Endothelial cell of umbilical vein (primary cell): ENCODE measurements at regions not wholly inside any gene's neighbourhood (a gene's known extent, or its start where the extent isn't known, plus 50 kb on each side); places are given as distances from the start of the nearest gene placed in this dataset.
A peak's percentile ranks its signal among the peaks of the same experiment; 100 is the strongest.

ENCODE experiments used
- BruUV-seq: library from RNA; stranded (reverse); fragments of 400-500 nt; replicated peaks from 2 replicates; lab custom pipeline; 2021; lab: Mats Ljungman, UMichigan
- CTCF ChIA-PET: fragments of 300-600, 350-600 bp; sonication (Branson Sonifier 250); formaldehyde crosslinking; loops from one replicate; lab custom pipeline; 2021; ENCODE audit warnings: antibody characterized with exemption, inconsistent platforms; lab: Charles Lee
- POLR2A ChIA-PET: fragments of 300-600, 350-600 bp; sonication (Branson Sonifier 250); formaldehyde crosslinking; loops from one replicate; lab custom pipeline; 2021; ENCODE audit warnings: antibody characterized with exemption, inconsistent platforms; lab: Charles Lee
- DNase-seq: peaks from one replicate; pipeline ENCODE4 v3.0.0-alpha.2; 2011; ENCODE audit warnings: low read depth, low spot score
- FAIRE-seq: peaks from 2 replicates; lab custom pipeline; 2011; peaks lifted over from hg19 to GRCh38; lab: Jason Lieb, UNC
- H2AFZ ChIP-seq: 2 replicates; pipeline ENCODE4 v1.6.0; 2012; ENCODE audit warnings: low read depth, low read length, control low read depth, inconsistent platforms
- H3K27ac ChIP-seq: 2 replicates; pipeline ENCODE4 v1.5.1; 2011; ENCODE audit warnings: low read depth, mild to moderate bottlenecking, control low read depth, low read length, moderate library complexity; ENCODE audit not compliant: insufficient read depth
- H3K27me3 ChIP-seq, 2 experiments: 2 replicates each; pipeline versions ENCODE4 v1.6.0 to v1.6.1; 2011; ENCODE audit warnings: low read length in 2 of 2, mixed read lengths in 1 of 2; ENCODE audit not compliant: control insufficient read depth in 2 of 2, insufficient read depth in 2 of 2
- H3K36me3 ChIP-seq, 2 experiments: 2 replicates in 1 of 2; 3 replicates in 1 of 2; pipeline ENCODE4 v1.5.1; 2011; ENCODE audit warnings: low read length in 2 of 2, mild to moderate bottlenecking in 1 of 2, moderate library complexity in 1 of 2; ENCODE audit not compliant: control insufficient read depth in 2 of 2, insufficient read depth in 2 of 2; ENCODE audit errors: extremely low read depth in 1 of 2
- H3K4me1 ChIP-seq: 3 replicates; pipeline ENCODE4 v1.5.1; 2011; ENCODE audit warnings: mild to moderate bottlenecking, low read length; ENCODE audit not compliant: control insufficient read depth, insufficient read depth; ENCODE audit errors: extremely low read depth
- H3K4me2 ChIP-seq: 2 replicates; pipeline ENCODE4 v1.6.1; 2011; ENCODE audit warnings: low read length, control low read depth, mixed read lengths; ENCODE audit not compliant: insufficient read depth
- H3K4me3 ChIP-seq, 3 experiments: fragments of 200-600 bp in 1 of 3; sonication (generic), shearing (Covaris generic) in 1 of 3; replicated peaks in 1 of 3; 2 replicates each; pipeline ENCODE4 v1.5.1; 2011 to 2016; ENCODE audit warnings: control low read depth in 3 of 3, low read length in 3 of 3, mild to moderate bottlenecking in 2 of 3, inconsistent platforms in 1 of 3, low read depth in 1 of 3, moderate library complexity in 1 of 3; ENCODE audit not compliant: insufficient read depth in 1 of 3
- H3K79me2 ChIP-seq: 2 replicates; pipeline ENCODE4 v1.6.0; 2012; ENCODE audit warnings: low read length, inconsistent platforms; ENCODE audit not compliant: control insufficient read depth, insufficient read depth
- H3K9ac ChIP-seq: replicated peaks from 2 replicates; pipeline ENCODE3; 2011; ENCODE audit warnings: low read length, control low read depth; ENCODE audit not compliant: insufficient read depth; ENCODE audit errors: extremely low read depth
- H3K9me1 ChIP-seq: replicated peaks from 3 replicates; pipeline ENCODE4 v1.6.0; 2011; ENCODE audit warnings: mild to moderate bottlenecking, low read length; ENCODE audit not compliant: control insufficient read depth, insufficient read depth; ENCODE audit errors: extremely low read depth
- H3K9me3 ChIP-seq: replicated peaks from 2 replicates; pipeline ENCODE4 v1.5.1; 2012; ENCODE audit warnings: low read length, inconsistent platforms; ENCODE audit not compliant: control insufficient read depth, insufficient read depth
- H4K20me1 ChIP-seq: replicated peaks from 2 replicates; pipeline ENCODE3; 2011; ENCODE audit warnings: mild to moderate bottlenecking, low read length; ENCODE audit not compliant: control insufficient read depth, insufficient read depth; ENCODE audit errors: extremely low read depth
- EZH2 ChIP-seq: IDR thresholded peaks from 2 replicates; pipeline ENCODE4 v1.6.1; 2012; ENCODE audit warnings: borderline replicate concordance, low read depth, mild to moderate bottlenecking, moderate library complexity, low read length, inconsistent platforms; ENCODE audit not compliant: severe bottlenecking
- GATA2 ChIP-seq: IDR thresholded peaks from 2 replicates; pipeline ENCODE4 v1.7.0; 2011; ENCODE audit warnings: low read depth, mild to moderate bottlenecking, moderate library complexity, mixed read lengths, low read length; ENCODE audit not compliant: insufficient read length, insufficient read depth
- JUN ChIP-seq: IDR thresholded peaks from 2 replicates; pipeline ENCODE4 v1.6.1; 2011; ENCODE audit warnings: borderline replicate concordance, low read depth; ENCODE audit not compliant: insufficient read length, insufficient read depth
- MYC ChIP-seq: IDR thresholded peaks from one replicate; pipeline ENCODE4 v1.6.1; 2011; ENCODE audit warnings: mild to moderate bottlenecking, low read depth, low read length
- POLR2A ChIP-seq: IDR thresholded peaks from 2 replicates; pipeline ENCODE4 v1.6.1; 2012; ENCODE audit warnings: low read depth, mild to moderate bottlenecking, control low read depth, low read length
- POLR2AphosphoS5 ChIP-seq: IDR thresholded peaks from 2 replicates; pipeline ENCODE4 v1.6.1; 2012; ENCODE audit warnings: low read depth, mild to moderate bottlenecking, control low read depth, low read length, moderate library complexity; ENCODE audit not compliant: insufficient read depth
- dilution Hi-C: fragments of 300-500 bp; cut with MboI; formaldehyde crosslinking; loops from one replicate; pipeline ENCODE4 v1.15.0; 2019; ENCODE audit warnings: low sequenced_read_pairs; ENCODE audit not compliant: extremely low pct_ligation_motif_present
- intact Hi-C: fragments of 100-400 bp; cut with micrococcal nuclease; formaldehyde crosslinking; loops from one replicate; pipeline ENCODE4 v1.10.0; 2022
- TF ChIP-seq, protein P1 (sequence below), 2 donors: IDR thresholded peaks; 1 replicate in 1 of 2; 2 replicates in 1 of 2; pipeline ENCODE4 v1.5.1; 2011; ENCODE audit warnings: low read length in 2 of 2, mild to moderate bottlenecking in 2 of 2, moderate library complexity in 2 of 2, control low read depth in 1 of 2, inconsistent platforms in 1 of 2, low read depth in 1 of 2; ENCODE audit not compliant: insufficient read depth in 1 of 2; ENCODE audit errors: extremely low read depth in 1 of 2
- TF ChIP-seq, protein P2 (sequence below): IDR thresholded peaks from 2 replicates; pipeline ENCODE4 v1.6.1; 2011; ENCODE audit not compliant: insufficient read depth, insufficient read length

DNA sequence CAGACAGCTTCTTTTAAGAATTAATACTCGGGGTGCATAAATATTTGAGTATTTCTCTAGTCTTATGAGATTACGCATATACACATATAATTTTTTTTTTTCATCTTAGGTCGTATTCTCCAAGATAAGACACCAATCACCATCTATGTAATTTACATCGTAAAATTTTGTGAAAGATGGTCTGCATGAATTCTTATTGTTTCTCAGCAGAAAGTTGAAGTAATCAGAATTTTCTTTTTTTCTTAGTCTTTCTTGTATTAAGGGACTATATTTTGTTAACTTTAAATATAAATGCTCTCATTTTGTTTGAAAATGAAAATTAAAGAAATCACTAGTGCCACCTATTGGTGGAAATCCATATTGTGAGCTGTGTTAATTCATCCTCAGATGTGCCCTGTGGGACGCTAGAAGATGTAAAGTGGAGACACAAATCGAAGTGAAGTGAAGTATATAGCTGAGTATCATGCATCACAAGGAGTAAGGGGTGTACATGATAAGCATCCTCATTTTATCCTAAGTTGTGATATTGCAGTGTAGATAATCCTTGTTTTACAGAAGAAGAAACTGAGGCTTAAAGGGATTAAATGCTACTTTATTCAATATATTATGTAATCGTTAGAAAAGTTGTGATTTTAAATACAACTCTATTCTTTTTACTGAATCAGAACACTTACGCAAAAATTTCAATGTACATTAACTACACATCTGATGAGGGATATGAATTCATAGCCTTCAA lies 2084.3 kb downstream of the LRRC4C start:
- Histone ChIP-seq H3K36me3 (no peaks in the 10 kb centered on the region), H3K4me1 (no peaks in the 10 kb centered on the region), H3K79me2 (no peaks in the 10 kb centered on the region), H3K27me3 (no peaks in the 10 kb centered on the region), H3K9ac (no peak overlapping the region), H3K4me3 (no peak overlapping the region), H3K9me1 (no peaks in the 10 kb centered on the region), H3K27ac (no peak overlapping the region), H3K9me3 (no peaks in the 10 kb centered on the region), H4K20me1 (no peaks in the 10 kb centered on the region), H3K4me2 (no peak overlapping the region), H2AFZ (no peak overlapping the region)
- DNase-seq (peak; percentile 2), FAIRE-seq (no peak)
- intact Hi-C loops (no loop called here), dilution Hi-C loops (no loop called here)
- POLR2A ChIA-PET = no interaction called here
- TF ChIP-seq JUN (no peak), EZH2 (no peak)
- TF ChIP-seq, protein P1, sequence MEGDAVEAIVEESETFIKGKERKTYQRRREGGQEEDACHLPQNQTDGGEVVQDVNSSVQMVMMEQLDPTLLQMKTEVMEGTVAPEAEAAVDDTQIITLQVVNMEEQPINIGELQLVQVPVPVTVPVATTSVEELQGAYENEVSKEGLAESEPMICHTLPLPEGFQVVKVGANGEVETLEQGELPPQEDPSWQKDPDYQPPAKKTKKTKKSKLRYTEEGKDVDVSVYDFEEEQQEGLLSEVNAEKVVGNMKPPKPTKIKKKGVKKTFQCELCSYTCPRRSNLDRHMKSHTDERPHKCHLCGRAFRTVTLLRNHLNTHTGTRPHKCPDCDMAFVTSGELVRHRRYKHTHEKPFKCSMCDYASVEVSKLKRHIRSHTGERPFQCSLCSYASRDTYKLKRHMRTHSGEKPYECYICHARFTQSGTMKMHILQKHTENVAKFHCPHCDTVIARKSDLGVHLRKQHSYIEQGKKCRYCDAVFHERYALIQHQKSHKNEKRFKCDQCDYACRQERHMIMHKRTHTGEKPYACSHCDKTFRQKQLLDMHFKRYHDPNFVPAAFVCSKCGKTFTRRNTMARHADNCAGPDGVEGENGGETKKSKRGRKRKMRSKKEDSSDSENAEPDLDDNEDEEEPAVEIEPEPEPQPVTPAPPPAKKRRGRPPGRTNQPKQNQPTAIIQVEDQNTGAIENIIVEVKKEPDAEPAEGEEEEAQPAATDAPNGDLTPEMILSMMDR (IDR thresholded peaks at IDR 0.05; ENCODE audit: extremely low read depth in 1 of 2, insufficient read depth in 1 of 2, low read depth in 1 of 2, low read length in 2 of 2) = peak; percentile 14 to 20
- CTCF ChIA-PET = interaction anchor here (0.7 to 2.0 kb wide), 2 partner anchors 10 kb away, joined by 5 read pairs; no protein-coding TSS in a partner anchor
- no TSS peak for BruUV-seq

DNA sequence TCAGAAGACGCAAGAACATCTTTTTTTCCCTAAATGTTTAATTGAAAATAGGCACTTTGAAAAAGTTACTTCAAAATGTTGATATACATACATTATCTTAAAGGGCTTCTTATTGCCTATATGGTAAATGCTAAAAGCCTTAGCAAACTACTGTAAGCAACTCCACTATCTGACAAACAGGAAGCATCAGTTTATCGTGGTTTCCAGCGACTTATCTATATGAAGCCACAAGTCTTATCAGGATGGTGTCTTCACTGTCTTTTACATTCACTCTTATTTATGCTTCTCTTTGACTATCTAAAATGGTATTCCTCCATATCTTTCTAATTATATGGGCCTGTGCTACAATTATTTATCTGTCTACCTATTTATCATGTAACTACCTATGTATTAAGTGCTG lies 2091.9 kb downstream of the LRRC4C start:
- CTCF ChIA-PET = no interaction called here
- Histone ChIP-seq H3K36me3 (no peaks in the 10 kb centered on the region), H3K4me3 (no peak overlapping the region), H3K9me1 (no peaks in the 10 kb centered on the region), H4K20me1 (no peaks in the 10 kb centered on the region), H3K9ac (no peak overlapping the region), H3K27ac (no peak overlapping the region), H3K27me3 (no peaks in the 10 kb centered on the region), H3K9me3 (no peaks in the 10 kb centered on the region), H2AFZ (no peak overlapping the region), H3K79me2 (no peaks in the 10 kb centered on the region), H3K4me2 (no peak overlapping the region), H3K4me1 (no peaks in the 10 kb centered on the region)
- no TSS peak for BruUV-seq
- intact Hi-C loops = no loop called here
- dilution Hi-C loops = no loop called here
- POLR2A ChIA-PET = no interaction called here
- TF ChIP-seq JUN (no peak), POLR2A (no peak), POLR2AphosphoS5 (no peak), EZH2 (no peak), MYC (no peak), GATA2 (no peak)
- TF ChIP-seq, protein P1 (IDR thresholded peaks at IDR 0.05; ENCODE audit: extremely low read depth in 1 of 2, insufficient read depth in 1 of 2, low read depth in 1 of 2, low read length in 2 of 2) = no peak
- TF ChIP-seq, protein P2, sequence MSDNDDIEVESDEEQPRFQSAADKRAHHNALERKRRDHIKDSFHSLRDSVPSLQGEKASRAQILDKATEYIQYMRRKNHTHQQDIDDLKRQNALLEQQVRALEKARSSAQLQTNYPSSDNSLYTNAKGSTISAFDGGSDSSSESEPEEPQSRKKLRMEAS = no peak
- no peak for FAIRE-seq
- DNase-seq = no peak
